ENCODE measurements at regions not wholly inside any gene's neighbourhood (a gene's known extent, or its start where the extent isn't known, plus 50 kb on each side); places are given as distances from the start of the nearest gene placed in this dataset.
"Not testable (repeated sequence)": the region's sequence is repeated elsewhere in the genome, so short reads cannot be mapped to it uniquely, and the experiment has no call there.

DNA sequence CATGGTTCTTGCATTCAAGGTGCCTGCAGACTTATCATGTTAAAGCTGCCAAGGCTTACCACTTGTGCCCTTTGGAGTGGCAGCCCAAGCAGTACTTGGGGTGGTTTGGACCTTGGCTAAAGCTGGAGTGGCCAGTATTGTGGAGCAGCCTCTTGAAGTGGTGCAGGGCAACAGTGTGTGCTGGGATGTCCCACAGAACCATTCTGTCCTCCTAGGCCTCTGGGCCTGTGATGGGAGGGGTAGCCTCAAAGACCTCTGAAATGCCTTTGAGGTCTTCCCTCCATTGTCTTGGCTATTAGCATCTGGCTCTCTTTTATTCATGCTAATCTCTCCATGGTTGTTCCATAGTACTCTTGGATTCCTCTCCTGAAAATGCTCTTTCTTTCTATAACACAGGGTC, 78.2 kb upstream of the SLC24A4 start:
- no peak for DNase-seq (ENCODE audit: low read depth)
- no peak overlapping the region for H3K4me3 ChIP-seq (ENCODE audit: low read depth, low read length)
- no peak for TF ChIP-seq CTCF (IDR thresholded peaks at IDR 0.05; ENCODE audit: insufficient read depth, low read depth, low read length, missing control alignments)

GRCh38 chr14:92247341-92247740, 75.6 kb upstream of the SLC24A4 start:
- TF ChIP-seq CTCF (IDR thresholded peaks at IDR 0.05; ENCODE audit: insufficient read depth, low read depth, low read length, missing control alignments) = no peak
- no peak for DNase-seq (ENCODE audit: low read depth)
- no peak overlapping the region for H3K4me3 ChIP-seq (ENCODE audit: low read depth, low read length)

- no peak overlapping the region for H3K4me3 ChIP-seq (ENCODE audit: low read depth, low read length)
- no peak for DNase-seq (ENCODE audit: low read depth)
- TF ChIP-seq CTCF (IDR thresholded peaks at IDR 0.05; ENCODE audit: insufficient read depth, low read depth, low read length, missing control alignments) = no peak
Measured at GRCh38 chr14:92247947-92248346, 75.0 kb upstream of the SLC24A4 start.

DNA sequence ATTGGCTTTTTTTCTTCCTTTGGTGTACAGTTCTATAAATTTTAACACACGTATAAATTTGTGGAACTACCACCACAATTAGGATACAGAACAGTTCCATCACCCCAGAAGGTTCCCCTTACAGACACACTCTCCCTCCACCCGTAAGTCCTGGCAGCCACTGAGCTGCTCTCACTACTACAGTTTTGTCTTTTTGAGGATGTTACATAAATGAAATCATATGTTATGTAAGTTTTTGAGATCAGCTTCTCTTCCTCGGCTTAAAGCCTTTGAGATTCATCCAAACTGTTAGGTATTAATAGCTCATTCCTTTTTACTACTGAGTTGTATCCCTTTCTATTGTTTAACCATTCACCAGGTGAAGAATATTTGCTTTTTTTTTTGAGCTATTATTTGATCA, 74.3 kb upstream of the SLC24A4 start:
- DNase-seq (ENCODE audit: low read depth) = no peak
- no peak overlapping the region for H3K4me3 ChIP-seq (ENCODE audit: low read depth, low read length)
- TF ChIP-seq CTCF (IDR thresholded peaks at IDR 0.05; ENCODE audit: insufficient read depth, low read depth, low read length, missing control alignments) = no peak

- DNase-seq (ENCODE audit: low read depth) = not testable (repeated sequence)
Measured at GRCh38 chr14:92250366-92250765, 72.6 kb upstream of the SLC24A4 start.

GRCh38 chr14:92252323-92252722, 70.6 kb upstream of the SLC24A4 start:
- no peak for TF ChIP-seq CTCF (IDR thresholded peaks at IDR 0.05; ENCODE audit: insufficient read depth, low read depth, low read length, missing control alignments)
- no peak overlapping the region for H3K4me3 ChIP-seq (ENCODE audit: low read depth, low read length)
- DNase-seq (ENCODE audit: low read depth) = no peak

More at GRCh38 chr14:92250366-92250765, 72.6 kb upstream of the SLC24A4 start:
- not testable (repeated sequence) for H3K4me3 ChIP-seq (ENCODE audit: low read depth, low read length)

DNA sequence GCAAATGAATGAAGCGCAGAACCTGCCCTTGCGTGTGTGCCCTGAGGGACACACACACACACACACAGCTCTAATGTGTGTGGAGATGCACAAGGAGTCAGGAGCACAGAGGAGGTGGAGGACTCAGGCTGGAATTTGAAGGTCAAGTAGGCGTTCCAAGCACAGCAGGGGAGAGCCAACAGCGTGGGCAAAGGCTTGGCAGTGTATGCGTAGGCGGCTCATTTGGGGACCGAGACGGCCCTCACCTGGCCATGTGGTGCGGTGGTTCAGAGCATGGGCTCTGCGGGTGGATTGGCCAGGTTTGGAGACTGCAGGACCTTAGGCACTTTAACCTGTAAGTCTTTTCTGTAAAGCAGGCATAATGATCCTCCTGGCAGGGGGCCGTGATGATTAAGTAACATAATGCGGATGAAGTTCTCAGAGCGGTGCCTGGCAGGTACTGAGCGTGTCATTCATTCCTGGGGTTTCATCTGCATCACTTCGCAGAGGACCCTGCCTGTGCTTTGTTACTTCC, 69.5 kb upstream of the SLC24A4 start:
- no peak for TF ChIP-seq CTCF (IDR thresholded peaks at IDR 0.05; ENCODE audit: insufficient read depth, low read depth, low read length, missing control alignments)
- DNase-seq (ENCODE audit: low read depth) = no peak
- H3K4me3 ChIP-seq (ENCODE audit: low read depth, low read length) = no peak overlapping the region

All from GM12865 (cell line).